GM19467 (cell line): ENCODE measurements at regions not wholly inside any gene's neighbourhood (a gene's known extent, or its start where the extent isn't known, plus 50 kb on each side); places are given as distances from the start of the nearest gene placed in this dataset.

Experiments
- ATAC-seq: cut with Tn5 transposase; IDR thresholded peaks from one replicate; pipeline ENCODE4 v1.9.1; 2021; ENCODE audit warnings: mild to moderate bottlenecking, moderate library complexity; ENCODE audit not compliant: unreplicated experiment

DNA sequence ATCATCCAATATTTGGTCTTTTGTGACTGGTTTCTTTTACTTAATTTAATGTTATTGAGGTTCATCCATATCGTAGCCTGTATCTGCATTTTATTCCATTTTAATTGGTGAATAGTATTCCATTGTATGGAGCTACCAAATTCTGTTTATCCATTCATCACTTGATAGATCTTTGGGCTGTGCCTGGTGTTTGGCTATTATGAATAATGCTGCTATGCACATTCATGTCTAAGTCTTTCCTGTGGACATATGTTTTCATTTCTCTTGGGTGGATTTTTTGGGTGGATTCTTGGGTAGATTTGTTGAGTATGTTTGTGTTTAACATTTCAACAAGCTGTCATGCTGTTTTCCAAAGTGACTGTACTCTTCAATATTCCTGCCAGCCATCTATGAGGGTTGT, 52.5 kb upstream of the NEDD4L start:
- no peak for ATAC-seq

DNA sequence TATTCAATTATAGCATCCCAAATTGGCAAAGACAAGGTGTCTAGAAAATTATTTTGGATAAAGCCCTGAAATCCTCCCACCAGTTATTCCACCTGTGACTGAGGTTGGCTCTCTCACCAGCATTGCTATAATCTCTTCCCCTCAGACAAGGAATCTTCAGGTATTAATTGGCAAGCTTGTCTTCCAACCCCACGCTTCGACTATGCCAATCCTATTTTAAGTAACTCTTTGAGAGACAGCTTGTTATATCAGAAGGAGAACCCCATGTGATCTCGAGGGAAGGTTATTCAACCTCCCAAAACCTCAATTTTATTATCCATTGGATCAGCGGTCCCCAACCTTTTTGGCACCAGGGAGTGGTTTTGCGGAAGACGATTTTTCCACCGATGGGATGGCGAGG, 54.5 kb upstream of the NEDD4L start:
- ATAC-seq = no peak

DNA sequence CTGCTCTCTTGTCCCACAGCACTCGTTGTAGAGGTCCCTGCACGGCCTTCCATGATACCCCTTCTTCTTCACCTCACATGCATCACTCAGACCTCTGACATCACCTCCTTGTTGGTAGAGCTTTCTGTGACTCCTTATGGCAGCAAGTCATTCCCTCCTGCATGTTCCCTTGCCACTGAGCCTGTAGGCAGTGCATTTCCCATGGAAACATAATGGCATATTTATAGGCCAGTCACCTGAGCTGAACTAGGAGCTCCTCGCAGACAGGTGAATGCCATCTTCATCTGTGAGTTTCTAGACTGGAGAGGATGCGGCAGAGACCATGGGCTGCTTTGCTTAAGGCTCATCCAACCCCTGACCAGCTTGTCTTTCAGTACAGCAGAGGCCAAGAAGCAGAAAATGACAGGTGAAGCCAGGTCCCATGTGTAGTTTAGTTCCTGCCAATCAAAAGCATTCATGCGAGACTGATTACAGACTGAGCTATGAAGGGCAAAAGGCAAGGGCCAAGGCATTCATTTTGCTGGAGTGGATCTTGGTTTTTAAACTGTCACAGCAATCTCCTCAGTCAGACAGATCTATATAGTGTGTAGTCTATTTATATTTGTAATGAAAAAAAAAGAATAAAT, 59.4 kb upstream of the NEDD4L start:
- no peak for ATAC-seq

DNA sequence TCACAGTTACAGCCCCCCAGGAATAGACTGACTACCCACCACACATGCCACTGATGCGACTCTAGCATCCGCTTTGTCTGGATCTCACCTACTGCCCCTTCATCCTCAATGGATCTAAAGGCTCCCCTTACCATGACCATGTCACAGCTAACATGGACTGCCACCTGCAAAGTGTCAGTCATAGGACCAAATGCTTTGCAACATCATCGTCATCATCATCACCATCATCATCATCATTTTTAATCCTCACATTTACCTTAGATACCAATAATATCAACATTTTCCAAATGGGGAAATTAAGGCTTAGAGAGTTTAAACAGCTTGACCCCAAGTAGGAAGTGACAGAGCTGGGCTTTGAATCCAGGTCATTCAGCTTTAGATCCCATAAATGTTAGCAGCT, 60.1 kb upstream of the NEDD4L start:
- ATAC-seq = no peak

DNA sequence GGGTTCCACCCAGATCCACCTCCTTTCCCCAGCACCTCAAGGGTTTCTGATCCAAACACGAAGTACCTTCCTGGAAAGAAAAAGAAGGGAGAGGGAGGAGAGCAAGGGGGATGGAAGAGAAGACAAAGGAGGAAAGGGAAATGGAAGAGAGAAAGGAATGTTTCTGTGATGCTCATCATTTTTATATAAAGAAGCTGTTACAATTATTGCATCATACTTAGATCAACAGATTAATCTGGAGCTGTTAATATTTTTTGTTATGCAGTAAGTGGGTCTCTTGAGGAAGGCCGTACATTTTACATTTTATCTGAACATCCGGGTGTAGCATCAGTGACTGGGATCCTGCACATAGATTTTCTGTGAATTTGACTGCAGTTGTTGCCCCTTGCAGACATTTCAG, 60.6 kb upstream of the NEDD4L start:
- no peak for ATAC-seq

DNA sequence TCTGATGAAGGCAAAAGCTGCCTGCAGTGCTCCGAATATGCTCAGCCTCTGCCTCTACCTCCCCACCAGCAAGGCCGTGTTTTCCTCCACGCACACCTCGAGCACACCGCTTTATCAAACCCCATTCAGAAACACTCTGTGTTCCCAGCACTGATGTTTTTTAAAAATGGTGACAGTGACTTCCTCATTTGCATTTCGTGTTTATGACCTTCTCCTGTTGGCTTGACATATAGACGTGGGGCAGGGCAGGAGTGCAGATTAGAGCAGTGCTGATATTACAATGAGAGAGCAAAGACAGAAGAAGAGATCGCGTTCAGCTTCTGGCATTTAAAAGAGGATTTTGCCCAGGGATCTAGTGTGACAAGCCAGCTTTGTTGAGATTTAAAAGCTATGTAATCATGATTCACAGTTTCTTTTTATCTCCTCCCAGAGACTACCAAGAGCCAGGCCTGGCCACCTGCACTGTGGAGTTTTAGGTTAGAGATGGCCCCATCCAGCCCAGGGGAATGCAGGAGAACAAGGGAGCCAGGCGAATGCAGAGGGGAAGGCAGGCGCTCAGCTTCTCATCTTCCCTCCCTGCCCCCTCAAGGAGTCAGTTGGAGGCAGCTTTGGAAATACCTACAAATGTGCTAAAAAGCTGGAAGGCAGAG, 61.5 kb upstream of the NEDD4L start:
- no peak for ATAC-seq

DNA sequence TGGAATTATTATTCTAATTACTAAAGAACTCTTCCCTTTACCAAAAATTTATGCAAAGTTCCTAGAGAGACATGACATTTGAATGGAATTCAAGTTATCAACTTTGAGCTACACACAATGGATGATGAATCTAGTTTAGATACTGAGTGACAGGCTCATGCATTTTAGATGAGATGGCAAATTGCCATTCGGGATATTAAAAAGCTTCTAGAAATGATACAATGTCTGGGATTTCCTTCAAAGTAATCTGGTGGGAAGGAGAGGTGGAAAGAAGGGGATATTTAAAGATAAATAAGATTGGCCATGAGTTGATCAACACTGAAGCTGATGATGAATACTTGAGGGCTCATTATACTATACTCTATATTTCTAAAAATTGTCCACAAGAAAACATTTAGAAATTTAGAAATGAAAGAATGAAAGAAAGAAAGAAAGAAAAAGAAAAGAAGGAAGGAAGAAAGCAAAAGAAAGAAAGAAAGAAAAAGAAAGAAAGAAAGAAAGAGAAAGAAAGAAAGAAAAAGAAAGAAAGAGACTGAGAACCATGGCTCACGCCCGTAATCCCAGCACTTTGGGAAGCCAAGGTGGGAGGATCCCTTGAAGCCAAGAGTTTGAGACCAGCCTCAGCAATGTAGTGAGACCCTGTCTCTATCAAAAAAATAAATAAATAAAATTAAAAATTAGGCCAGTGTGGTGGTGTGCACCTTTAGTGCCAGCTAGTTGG, 62.6 kb upstream of the NEDD4L start:
- ATAC-seq = no peak

DNA sequence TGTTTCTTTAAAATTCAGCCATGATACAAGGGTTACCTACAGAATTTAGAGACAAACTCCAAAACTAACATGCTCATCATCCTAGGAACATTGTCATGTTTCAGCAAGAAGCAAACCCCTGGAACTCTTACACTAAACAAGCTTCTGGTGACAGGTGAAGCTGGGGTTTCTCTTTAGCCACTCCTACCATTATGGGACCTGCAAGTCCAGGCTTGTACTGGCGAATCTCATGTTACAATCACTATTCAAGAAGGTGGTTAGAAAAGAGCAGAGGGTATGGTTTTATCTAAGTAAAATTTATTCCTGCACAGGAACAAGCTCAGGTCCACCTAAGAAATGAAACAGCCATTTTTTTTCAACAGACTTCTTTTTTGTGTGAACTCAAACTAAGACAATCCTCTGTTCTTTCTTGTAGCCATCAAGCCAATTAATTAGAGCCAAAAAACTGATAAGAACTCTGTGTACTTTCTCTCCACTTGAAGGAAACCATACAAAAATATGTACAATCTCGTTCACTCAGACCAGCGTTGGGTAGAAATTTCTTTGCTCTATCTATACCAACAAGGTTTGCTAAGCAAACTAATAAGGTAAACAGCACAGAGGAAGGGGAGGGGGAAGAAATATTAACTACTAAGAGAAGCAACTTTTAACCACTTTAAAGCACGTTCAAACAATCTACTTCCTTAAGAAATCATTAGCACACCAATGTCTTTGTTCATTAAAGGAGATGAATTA, 63.3 kb upstream of the NEDD4L start:
- ATAC-seq = no peak

DNA sequence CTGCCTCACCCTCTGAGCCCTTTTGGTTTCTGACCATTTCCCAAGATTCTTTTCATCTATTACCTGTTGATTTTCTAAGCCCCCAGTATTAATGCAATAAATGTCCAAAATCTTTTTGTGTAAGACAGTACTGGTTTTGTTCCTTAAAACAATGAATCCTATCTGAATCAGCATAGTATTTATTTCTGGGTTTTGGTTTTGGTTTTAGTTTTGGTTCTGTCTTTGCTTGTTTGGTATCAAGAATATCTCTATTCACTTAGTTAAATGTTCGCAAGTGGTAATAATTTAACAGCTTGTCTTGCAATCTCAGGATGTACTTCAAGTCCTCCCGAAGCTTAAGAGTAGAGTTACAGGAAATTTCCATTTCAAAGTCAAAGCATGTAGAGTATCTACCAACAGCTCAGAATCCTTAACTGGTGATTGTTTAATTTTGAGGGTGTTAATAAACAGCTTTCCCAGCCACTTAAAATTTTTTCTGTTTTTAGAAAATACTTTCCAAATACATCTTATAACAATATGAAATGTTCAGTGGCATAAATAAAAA, 67.7 kb upstream of the NEDD4L start:
- ATAC-seq = peak; percentile 53

DNA sequence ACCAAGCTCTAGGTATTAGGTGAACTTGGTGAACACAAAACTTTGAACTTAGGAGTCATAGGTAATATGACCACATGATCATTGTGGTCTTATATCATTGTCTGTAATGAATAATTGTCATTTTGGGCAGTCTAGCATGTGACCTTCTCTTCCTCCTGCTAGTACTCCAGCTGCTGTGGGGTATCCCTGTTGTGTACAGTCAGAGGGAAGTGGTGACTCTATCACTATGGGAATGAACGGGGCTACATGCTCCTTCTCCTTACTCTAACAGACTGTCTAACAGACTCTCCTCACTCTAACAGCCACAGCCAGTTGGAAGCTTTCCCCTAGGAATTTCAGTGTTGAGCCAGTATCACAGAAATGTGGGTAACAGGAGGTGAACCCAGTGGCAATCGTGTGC, 68.2 kb upstream of the NEDD4L start:
- ATAC-seq = peak; percentile 24

DNA sequence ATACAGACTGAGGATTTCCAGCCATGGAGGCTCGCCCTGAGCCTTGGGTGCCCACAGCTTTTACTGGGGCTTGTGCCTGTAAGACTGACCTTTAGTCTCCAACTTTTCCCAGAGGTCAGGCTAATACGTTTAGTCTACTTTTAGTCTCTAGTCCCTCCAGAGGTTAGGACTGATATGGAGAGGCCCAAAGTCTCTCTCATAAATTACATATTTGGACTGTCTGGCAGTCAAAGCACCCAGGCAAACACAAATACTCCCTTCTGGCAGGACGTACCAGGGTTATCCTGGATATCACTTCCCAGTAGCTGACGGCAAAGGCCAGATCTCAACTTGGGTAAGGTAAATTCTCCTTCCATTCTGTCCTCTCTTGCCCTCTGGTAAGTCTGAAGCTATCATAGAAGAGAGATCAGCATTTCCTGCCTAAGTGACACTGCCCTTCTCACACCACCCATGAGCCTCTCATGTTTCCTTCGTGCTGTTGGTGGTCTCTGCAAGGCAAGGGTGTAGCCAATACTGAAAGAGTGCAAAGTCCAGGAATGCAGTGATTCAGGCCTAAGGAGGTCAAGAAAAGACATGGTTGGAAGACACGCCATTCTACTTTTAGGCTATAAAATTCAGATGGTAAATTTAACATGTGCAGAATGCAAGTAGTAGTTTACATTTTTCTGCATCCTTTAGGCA, 69.3 kb upstream of the NEDD4L start:
- no peak for ATAC-seq

DNA sequence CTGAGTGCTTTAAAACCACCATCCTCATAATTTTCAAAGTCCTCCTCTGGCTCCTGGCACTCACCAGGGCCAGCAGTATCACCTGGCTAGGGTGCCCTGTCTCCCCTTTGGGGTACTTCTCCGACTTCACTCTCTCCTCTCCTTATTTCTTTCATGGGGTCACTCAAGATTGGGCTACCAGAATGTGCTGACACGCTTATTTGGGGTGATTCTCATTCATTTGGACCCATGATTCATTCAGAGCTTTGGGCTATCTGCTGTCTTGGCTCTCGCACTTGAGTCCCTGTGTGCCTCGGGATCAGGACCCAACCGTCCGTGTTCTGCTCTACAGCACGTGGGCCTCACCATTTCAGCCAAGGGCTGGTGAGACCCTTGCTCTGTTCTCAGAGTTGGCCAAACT, 70.1 kb upstream of the NEDD4L start:
- no peak for ATAC-seq

DNA sequence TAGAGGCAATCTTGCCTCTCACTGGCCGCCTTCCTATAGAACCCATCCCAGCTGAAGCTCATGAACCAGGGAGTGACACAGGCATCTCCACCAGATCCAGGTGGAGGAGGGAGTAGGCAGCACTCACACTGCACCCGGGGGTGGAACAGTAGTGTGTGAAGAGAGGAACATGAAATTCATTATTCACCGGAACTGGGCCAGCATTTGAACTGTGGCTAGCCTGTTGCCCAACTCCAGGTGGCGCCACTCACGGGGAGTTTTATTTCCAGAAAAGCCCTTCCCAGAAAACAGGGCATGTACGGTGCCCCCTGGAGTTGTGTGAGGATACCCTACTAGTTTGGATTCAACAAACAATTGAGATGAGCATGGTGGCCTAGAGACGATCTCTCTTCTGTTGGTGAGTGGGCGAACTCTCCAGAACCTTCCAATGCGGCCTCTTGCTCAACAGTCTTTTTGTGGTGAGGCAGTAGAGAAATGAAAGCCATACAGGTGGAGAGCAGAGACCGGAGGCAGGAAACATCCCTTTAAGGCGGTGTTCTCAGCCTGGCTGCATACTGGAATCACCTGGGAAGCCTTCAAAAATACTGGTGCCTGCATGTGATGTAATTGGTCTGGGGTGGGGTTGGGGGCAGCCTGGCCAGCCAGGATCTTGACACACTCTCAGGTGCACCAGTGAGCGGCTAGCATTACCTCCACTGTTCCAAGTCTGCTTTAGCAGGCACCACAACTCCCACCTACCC, 73.5 kb upstream of the NEDD4L start:
- ATAC-seq = no peak

DNA sequence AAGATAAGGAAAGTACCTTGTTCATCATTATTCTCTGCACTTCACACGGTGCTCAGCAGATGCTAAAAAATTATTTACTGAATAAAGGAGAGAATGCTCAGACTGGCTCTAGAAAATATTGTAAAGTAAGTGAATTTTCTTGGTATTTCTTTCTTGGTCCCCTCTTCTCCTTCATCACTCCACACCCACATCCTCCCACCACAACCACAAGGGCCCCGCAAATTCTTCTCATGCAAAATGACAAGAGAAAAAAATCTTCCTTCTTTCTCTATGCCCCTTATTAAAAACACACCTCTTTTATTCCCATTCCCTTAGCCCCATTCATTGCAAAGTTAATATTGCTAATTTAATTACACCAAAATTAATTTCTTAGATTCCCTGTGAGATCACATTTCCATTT, 74.2 kb upstream of the NEDD4L start:
- no peak for ATAC-seq

DNA sequence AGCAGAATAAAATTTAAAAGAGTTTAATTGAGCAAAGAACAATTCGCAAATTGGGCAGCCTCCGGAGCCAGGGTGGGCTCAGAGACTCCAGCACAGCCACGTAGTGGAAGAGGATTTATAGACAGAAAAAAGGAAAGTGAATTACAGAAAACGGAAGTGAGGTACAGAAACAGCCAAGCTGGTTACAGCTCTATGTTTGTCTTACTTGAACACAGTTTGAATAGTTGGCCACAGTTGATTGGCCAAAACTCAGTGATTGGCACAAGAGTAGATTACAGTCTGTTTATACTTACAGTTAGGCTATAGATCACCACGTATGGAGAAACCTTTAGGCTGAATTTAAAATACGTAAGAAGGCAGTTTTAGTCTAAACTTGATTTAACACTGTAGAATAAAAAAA, 78.8 kb upstream of the NEDD4L start:
- no peak for ATAC-seq

DNA sequence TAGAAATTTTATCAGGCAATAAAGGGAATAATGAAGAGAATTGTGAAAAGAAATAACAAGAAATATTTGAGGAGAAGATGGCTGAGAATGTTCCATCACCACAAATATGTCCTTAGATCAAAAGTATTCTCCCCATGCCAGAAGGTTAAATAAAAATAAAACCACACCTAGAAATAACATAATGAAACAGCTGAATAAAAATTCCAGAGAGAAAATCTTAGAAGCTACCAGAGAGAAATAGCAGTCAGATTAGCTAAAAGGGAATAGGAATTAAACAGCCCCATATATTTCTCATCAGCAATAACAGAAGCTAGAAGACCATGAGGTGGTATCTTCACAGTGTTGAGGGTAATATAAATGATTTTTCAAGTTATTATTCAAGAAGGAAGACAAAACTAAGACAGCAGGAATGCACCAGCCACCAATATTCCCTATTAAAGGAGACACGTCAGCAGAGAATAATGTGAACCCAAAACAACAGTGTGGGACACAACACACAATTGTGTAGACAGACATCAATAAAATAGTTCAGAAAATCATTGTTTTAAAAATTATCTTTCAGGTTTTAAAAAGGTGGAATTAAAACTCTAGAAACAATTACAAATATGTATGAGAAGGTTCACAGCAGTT, 82.0 kb upstream of the NEDD4L start:
- no peak for ATAC-seq

DNA sequence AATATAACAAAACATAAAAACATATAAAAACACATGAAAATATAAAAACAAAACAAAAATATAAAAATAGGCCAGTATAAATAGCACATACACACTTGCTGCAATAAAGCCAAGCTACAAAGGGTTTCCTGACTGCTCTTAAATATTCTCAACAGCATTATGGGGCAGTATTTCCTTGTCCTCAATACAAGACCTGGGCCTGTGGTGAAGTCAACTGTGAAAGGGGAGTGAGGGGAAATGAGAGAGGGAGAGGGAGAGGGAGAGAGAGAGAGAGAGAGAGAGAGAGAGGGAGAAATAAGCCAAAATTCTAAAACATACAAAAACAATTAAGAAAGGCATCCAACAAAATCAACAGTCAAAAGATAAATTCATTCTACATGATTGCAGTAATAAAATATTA, 82.6 kb upstream of the NEDD4L start:
- no peak for ATAC-seq

DNA sequence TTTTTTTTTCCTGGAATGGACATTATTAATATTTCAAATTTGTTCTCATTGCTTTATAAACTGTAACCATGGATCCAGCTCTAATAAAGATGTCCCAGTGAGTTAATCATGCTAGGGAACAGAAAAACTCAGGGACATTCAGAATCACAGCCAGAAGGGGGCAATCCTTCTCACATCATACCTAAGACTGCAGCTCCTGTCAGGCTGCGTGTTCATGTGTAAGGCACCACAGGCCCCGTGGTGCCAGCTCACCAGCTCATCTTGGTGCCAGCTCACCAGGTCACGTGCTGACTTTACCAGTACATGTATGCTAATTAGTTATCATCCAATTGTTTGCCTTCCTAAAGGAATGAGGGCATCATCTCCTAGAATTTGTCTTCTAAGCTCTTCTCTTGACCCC, 84.7 kb upstream of the NEDD4L start:
- ATAC-seq = no peak

DNA sequence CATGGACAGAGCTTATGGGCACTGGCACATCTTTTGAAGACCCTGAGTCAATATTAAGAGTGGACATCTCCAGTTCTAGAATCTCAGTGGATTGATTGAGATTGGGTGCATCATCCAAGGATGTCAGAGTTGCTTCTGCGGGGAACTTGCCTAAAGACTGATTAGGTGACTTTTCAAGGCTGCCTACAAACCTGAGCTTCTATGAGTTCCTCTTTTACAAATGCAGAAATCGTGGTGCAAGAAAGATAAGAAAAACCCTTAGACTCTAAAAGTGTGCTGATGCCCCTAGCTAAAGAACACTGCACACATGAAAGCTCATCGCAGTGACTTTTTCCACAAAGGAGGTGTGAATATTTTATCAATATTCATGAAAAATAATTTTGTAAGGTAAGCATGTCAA, 86.8 kb upstream of the NEDD4L start:
- no peak for ATAC-seq

DNA sequence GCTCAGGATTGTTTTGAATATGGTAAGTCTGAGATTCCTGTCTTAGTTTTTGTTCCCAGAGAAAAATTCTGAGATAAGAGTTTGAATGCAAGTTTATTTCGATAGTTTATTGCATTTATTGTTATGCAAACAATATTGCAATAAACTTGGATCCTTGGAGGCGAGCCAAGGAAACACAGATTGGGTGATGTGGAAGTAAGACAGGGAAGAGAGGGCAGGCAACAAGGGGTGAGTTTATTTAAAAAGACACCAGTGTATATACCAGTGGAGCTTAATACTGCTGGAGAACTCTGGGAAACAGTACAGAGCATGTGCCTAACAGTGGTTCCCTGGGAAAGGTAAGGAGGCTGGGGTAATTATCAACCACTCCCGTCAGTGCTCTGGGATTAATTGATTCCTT, 87.5 kb upstream of the NEDD4L start:
- no peak for ATAC-seq
